ENCODE measurements at regions not wholly inside any gene's neighbourhood (a gene's known extent, or its start where the extent isn't known, plus 50 kb on each side); places are given as distances from the start of the nearest gene placed in this dataset.
"Not testable (repeated sequence)": the region's sequence is repeated elsewhere in the genome, so short reads cannot be mapped to it uniquely, and the experiment has no call there.

DNA sequence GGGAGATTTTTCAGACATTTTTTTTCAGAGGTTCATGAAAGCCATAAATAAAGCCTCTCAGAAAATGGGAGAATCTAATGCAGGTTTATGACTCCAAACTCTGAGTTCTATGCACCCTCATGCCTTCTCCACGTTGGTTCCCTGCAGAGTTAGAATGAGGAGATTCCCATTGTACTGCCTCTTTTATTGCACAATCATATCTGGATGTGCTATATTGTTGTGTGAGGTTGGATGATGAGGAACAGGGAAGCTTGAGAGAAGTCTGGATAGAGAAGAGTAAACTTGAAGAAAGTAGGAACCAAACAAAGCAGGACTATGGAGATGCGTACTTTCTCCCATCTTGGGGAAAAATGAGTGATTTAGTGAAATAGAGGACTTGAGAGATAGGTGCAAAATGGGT is 178.8 kb downstream of the PDCD6IP start:
- TF ChIP-seq, protein P1, sequence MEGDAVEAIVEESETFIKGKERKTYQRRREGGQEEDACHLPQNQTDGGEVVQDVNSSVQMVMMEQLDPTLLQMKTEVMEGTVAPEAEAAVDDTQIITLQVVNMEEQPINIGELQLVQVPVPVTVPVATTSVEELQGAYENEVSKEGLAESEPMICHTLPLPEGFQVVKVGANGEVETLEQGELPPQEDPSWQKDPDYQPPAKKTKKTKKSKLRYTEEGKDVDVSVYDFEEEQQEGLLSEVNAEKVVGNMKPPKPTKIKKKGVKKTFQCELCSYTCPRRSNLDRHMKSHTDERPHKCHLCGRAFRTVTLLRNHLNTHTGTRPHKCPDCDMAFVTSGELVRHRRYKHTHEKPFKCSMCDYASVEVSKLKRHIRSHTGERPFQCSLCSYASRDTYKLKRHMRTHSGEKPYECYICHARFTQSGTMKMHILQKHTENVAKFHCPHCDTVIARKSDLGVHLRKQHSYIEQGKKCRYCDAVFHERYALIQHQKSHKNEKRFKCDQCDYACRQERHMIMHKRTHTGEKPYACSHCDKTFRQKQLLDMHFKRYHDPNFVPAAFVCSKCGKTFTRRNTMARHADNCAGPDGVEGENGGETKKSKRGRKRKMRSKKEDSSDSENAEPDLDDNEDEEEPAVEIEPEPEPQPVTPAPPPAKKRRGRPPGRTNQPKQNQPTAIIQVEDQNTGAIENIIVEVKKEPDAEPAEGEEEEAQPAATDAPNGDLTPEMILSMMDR (conservative IDR thresholded peaks at IDR 0.05; ENCODE audit: low read depth, low read length), result no peak
- H3K4me3 ChIP-seq (ENCODE audit: low read depth, low read length), result no peak overlapping the region
- DNase-seq (ENCODE audit: low read depth), result no peak

GRCh38 chr3:33980252-33980651 is 181.8 kb downstream of the PDCD6IP start:
- DNase-seq (ENCODE audit: low read depth), result peak; percentile 96
- TF ChIP-seq, protein P1 (conservative IDR thresholded peaks at IDR 0.05; ENCODE audit: low read depth, low read length), result peak; percentile 92
- H3K4me3 ChIP-seq (ENCODE audit: low read depth, low read length), result no peak overlapping the region

DNA sequence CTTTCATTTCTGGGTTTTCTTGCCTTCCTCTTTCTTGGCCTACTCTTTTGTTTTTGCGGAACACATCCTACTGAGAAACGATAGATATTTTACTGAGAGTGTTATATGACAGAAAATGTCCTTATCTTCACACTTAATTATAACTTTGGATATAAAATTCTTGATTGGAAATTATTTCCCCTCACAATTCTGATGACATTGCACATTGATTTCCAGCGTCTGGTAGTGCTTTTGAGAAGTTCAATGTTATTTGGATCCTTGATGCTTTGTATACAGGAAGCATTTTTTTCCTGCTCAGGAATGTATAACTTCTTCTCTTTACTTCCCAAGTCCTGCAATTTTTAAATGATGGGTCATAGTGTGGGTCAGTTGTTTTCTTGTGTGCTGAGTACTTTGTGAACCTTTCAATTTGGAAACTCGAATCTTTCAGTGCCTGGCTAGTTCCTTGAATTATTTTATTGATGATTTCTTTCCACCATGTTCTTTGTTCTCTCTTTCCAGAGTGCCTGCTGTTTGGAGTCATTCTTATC is 183.9 kb downstream of the PDCD6IP start:
- TF ChIP-seq, protein P1 (conservative IDR thresholded peaks at IDR 0.05; ENCODE audit: low read depth, low read length), result no peak
- no peak overlapping the region for H3K4me3 ChIP-seq (ENCODE audit: low read depth, low read length)
- no peak for DNase-seq (ENCODE audit: low read depth)

DNA sequence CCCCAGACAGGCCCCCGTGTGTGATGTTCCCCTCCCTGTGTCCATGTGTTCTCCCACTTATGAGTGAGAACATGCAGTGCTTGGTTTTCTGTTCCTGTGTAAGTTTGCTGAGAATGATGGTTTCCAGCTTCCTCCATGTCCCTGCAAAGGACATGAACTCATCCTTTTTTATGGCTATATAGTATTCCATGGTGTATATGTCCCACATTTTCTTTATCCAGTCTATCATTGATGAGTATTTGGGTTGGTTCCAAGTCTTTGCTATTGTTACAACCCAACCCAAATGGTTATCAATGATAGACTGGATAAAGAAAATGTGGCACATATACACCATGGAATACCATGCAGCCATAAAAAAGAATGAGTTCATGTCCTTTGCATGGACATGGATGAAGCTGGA is 184.5 kb downstream of the PDCD6IP start:
- not testable (repeated sequence) for H3K4me3 ChIP-seq (ENCODE audit: low read depth, low read length); DNase-seq (ENCODE audit: low read depth)

GRCh38 chr3:33989229-33989628 is 190.8 kb downstream of the PDCD6IP start:
- H3K4me3 ChIP-seq (ENCODE audit: low read depth, low read length), result no peak overlapping the region
- TF ChIP-seq, protein P1 (conservative IDR thresholded peaks at IDR 0.05; ENCODE audit: low read depth, low read length), result no peak
- no peak for DNase-seq (ENCODE audit: low read depth)

DNA sequence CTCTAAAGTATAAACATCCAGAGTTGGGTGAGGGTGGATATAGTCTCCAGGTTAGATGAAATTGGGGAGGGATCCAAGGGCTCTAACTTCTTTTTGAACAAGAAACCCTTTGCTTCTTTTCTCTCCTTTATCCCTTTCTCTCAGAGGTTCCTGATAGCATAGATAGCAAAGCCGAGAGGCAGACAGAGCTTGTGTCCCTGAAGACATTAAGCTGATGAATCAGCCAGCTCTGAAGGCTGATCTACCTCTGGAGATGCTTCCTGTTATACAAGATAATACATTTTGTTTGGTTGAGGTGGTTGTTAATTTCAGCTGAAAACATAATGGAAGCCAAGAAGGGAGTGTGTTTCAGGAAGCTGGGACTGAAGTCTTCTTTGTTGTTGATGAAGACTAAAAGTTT is 193.2 kb downstream of the PDCD6IP start:
- no peak overlapping the region for H3K4me3 ChIP-seq (ENCODE audit: low read depth, low read length)
- TF ChIP-seq, protein P1 (conservative IDR thresholded peaks at IDR 0.05; ENCODE audit: low read depth, low read length), result no peak
- no peak for DNase-seq (ENCODE audit: low read depth)

- TF ChIP-seq, protein P1 (conservative IDR thresholded peaks at IDR 0.05; ENCODE audit: low read depth, low read length), result no peak
- no peak overlapping the region for H3K4me3 ChIP-seq (ENCODE audit: low read depth, low read length)
- no peak for DNase-seq (ENCODE audit: low read depth)
These were observed 195.2 kb downstream of the PDCD6IP start for GRCh38 chr3:33993631-33994030.
